T-helper 9 cell (primary cell): ENCODE measurements at regions not wholly inside any gene's neighbourhood (a gene's known extent, or its start where the extent isn't known, plus 50 kb on each side); places are given as distances from the start of the nearest gene placed in this dataset.
"Not testable (repeated sequence)": the region's sequence is repeated elsewhere in the genome, so short reads cannot be mapped to it uniquely, and the experiment has no call there.

ENCODE experiments used
- DNase-seq: peaks from one replicate; pipeline ENCODE4 v3.0.0-alpha.2; 2020

DNA sequence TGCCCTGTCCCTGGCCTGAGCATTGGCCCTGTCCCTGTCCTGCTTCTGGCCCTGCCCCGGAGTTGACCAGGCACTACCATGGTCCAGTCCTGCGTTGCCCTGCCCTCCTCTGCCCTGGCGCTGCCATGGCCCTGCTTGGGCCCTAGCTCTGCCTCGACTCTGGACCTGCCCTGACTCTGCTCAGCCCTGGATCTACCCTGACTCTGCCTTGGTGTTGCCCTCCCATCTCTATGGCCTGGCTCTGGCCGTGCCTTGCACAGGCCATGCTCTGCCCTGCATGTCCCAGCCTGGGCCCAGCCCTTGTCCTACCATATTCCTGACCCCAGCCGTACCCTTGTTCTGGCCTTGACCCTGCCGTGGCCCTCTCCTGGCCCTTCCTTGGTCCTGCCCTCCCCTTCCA, 235.7 kb downstream of the GOLGA6L6 start:
- DNase-seq, result not testable (repeated sequence)

DNA sequence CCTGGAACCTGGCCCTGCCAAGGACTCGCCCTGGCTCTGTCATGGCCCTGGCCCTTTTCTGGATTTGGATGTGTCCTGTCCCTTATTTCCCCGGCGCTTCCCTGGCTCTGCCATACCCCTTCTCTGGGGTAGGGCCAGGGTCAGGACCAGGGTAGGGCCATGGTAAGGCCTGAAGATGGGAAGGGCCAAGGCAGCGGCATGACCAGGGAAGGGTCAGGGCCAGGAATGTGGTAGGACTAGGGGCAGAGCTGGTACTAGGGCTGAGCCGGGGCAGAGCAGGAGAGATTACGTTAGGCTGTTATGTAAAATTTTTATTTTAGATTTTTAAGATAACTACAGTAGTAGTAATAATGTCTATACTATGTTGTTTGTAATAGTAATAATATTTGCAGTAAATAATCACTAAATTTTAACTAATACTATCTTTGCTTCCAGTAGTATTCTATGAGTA, 236.6 kb downstream of the GOLGA6L6 start:
- DNase-seq, result not testable (repeated sequence)

DNA sequence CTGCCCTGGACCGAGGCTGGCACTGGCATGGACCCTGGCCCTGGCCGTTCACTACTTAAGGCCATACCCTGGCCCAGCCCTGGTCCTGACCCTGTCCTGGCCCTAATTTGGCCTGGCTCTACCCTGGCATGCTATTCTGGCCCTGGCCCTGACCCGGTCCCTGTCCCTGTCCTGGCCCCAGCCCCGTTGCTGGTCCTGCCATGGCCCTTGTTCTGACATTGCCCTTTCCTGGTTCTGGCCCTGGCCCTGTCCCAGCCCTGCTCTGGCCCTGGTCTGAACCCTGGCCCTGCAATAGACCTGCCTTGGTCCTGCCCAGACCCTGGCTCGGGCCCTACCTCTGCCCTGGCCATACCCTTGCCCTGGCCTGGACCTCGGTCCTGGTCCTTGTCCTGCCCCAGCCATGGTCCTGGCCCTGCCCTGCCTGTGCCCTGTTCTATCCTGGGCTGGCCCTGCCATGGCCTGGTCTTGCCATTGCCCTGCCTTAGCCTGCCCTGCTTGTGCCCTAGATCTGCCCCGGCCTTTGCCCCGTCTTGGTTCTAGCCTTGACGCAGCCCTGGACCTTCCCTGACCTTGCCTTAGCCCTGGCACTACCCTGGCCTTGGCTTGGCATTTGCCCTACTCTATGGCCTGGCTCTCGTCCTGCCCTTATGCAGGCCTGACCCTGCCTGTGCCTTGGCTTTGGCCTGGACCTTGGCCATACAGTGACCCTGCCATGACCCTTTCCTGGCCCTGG, 237.2 kb downstream of the GOLGA6L6 start:
- not testable (repeated sequence) for DNase-seq

DNA sequence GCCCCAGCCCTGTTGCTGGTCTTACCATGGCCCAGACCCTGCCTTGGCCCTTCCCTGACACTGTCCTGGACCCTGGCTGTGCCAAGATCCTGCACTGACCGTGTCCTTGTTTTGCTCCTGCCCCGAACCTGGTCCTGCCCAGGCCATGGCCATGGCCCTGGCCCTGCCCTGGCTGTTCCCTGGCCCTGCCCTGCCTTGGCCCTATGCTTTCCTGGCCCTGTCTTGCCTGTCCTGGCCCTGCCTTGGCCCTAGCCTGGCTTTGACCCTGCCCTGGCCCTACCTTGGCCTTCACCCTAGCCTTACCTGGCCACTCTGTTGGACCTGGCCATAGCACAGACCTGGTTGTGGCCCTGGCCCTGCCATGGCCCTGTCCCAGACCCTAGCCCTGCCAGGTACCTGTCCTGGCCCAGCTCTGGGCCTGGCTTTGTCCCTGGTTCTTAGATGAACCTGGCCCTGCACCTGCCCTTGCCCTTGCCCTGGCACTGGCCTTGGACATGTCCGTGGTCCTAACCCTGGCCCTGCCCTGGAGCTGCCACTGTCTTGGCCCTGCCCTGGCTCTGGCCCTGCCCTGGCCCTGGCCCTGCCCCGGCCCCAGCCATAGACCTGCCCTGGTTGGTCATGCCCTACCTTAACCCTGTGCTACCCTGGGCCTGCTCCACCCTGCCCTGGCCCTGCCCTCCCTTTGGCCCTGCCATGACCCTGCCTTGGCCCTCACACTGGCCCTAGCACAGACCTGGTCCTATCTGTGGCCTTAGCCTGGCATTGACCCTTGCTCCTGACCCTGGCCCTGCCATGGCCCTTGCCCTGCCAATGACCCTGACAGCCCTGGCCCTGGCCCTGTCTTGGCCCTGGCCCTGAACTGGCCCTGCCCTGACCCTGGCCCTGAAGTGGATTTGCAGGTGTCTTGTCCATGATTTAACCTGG, 238.1 kb downstream of the GOLGA6L6 start:
- not testable (repeated sequence) for DNase-seq

DNA sequence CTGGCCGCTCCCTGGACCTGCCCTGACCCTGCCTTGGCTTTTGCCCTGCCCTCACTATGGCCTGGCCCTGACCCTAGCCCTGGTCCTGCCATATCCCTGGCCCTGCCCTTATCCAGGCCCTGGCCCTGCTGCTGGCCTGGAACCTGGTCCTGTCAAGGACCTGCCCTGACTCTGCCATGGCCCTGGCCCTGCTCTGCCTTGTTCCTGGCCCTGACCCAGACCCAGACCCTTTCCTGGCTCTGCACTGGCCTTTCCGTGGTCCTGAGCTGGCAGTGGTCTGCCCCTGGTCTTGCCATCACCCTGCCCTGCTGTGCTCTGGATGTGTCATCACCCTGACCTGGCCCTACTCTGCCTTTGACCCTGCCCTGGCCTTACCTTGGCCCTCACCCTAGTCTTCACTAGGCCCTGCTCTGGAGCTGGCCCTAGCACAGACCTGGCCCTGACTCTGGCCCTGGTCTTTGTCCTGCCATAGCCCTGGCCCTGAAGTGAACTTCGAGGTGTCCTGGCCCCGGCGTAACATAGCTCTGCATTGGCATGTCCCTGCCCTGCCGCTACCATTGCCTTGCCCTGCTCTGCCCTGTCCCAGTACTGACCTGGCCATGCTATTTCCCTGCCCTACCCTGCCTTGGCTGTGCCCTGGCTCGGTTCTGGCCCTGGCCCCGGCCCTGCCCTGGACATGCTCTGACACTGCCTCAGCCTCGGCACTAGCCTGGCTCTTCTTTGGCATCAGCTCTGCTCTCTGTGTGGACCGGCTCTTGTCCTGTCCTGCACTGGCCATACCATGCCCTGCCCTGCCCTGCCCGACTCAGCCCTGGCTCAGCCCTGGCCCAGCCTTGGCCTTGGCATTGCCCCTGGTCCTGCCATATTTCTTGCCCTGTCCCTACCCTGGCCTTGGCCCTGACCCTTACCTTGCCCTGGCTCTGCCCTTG, 239.2 kb downstream of the GOLGA6L6 start:
- not testable (repeated sequence) for DNase-seq

DNA sequence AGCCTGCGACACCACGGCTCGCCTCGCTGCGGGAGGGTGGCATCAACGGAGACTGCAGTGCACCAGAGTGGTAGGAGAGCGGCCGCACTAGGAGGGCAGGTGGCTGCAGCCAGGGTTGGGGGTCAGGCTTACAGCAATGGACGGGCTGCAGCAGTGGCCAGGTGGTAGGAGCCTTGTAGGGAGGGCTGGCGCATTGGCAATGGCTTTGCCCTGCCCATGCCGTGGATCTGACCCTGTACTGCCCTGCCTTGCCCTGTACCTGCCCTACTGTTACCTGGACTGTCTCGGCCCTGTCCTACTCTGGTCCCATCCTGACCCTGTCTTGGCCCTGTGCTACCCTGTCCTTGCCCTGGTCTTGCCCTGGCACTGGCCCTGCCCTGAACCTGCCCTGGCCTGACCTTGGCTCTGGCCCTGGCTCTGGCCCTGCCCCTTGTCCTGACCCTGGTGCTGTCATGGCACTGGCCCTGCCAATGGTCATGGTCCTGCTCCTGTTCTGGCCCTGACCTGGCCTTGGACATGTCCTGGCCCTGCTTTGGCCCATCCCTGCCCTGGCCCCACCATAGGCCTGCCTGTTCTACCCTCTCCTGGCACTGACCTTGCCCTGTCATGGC, 240.0 kb downstream of the GOLGA6L6 start:
- DNase-seq, result not testable (repeated sequence)

DNA sequence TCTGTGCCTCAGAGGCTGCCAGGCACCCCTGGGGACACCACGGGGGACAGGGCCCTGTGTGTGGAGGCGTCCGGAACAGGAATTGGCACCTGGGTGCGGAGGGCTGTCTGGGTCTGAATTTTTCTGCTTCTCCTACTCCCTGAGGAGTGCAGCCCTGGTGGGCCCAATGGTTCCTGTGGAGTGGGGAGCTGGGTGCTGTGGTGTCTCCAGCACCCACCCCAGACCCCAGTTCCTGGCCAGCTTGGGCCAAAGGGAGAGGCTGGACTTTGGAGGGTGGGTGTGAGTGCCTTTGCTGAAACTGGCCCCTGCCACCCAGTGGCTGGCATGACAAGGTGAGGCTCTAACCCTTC, 240.6 kb downstream of the GOLGA6L6 start:
- DNase-seq, result not testable (repeated sequence)

DNA sequence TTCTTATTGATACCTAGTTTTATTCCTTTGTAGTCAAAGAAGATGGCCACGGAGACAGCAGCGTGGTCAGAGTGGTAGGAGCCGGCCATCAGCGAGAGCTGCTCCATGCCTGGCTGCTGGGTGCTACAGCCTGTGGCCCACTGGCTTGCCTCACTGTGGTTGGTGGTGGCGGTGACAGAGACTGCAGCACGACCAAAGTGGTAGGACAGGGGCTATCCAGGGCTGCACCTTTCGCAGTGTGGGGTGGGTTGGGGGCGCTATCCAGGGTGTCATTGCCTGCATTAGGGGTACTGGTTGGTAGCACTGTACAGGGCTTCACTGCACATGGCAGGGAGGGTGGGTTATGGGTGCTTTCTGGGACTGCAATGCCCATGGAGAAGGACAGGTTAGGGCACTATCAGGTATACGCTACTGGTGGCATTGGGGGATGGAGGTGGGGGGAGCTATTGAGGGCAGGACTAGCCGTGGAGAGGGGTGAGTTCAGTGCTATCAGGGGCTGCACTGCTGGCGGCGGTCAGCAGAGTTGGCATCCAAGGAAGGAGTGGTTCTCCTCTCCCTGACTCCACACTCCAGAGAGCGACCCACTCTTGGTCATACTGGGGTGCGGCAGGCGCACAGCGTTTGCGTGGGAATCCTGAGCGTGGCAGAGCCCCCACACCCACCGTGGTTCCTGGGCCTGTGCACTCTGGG, 241.1 kb downstream of the GOLGA6L6 start:
- not testable (repeated sequence) for DNase-seq

DNA sequence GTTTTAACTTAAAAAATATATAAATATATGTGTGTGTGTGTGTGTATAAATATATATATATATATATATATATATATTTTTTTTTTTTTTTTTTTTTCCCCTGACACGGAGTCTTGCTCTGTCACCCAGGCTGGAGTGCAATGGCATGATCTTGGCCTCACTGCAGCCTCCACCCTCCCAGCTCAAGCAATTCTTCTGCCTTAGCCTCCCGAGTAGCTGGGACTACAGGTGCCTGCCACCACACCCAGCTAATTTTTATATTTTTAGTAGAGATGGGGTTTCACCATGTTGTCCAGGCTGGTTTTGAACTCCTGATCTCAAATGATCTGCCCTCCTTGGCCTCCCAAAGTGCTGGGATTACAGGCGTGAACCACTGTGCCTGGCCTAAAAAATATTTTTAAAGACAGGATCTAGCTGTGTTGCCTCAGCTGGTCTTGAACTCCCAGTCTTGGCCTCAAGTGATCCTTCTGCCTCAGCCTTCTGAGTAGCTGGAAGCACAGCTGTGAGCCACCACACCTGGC, 243.9 kb downstream of the GOLGA6L6 start:
- DNase-seq, result not testable (repeated sequence)

DNA sequence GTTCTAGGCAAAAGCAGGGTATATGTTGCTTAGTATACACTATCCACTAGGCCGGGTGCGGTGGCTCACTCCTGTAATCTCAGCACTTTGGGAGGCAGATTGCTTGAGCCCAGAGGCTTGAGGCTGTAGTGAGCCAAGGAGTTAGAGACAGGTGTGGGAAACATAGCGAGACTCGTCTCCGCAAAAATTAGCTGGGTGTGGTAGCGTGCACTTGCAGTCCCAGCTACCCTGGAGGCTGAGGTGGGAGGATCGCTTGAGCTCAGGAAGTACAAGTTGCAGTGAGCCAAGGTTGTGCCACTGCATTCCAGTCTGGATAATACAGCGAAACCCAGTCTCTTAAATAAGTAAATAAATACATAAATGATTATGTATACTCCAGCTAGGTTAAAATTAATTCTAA, 245.3 kb downstream of the GOLGA6L6 start:
- not testable (repeated sequence) for DNase-seq

DNA sequence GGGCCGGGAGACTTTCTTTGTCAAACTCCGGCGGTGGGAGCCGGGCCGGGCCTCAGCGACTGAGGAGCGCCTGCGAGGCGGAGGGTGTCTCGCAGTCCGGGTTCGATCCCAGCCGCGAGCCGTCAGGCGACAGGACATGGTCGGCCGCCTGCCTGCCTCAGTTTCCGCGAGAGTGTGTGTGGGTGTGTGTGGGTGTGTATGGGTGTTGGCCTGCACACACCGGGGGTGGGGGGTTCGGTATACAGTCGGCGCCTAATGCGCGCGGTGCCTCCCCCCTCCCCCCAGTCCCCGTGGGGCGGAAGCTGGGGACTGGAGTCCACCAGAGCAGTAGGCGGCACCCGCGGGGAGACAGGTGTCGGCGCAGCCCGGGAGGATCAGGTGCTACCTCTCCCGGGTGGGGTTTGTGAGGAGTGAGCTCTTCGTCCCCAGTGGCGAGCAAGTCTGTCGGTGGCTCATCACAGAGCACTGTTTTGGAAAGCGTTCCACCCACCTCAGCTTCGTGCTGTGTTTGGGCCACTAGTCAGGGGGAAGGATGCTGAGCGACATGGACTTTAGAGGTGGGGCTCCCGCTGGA, 246.3 kb downstream of the GOLGA6L6 start:
- no peak for DNase-seq

DNA sequence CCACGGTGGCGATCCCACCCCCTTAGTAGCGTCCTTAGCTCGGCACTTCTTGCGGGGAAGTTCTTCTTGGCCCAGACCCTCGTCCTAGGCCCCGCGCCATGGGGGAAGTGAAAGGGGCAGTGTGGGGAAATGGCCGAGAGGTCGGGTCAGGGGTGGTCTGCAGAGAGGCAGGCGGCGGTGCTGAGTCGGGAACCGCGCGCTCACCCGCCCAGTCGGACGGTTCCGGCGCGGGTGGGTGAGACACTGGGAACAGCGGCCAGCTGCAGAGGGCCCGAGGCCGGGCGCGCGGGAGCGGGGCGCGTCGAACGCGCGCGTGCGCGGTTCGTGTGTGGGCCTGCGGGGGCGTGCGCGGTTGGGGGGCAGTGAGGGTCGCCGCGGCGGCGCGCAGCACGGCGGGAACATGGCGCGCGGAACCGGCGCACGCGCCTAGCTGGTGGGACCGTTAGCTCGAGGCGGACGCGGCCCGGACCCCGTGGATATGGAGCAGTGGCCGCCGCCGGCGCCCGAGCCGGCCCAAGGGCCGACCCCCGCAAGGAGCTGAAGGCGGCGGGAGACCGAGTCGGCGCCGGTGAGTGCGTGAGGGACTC, 246.9 kb downstream of the GOLGA6L6 start:
- DNase-seq, result no peak

DNA sequence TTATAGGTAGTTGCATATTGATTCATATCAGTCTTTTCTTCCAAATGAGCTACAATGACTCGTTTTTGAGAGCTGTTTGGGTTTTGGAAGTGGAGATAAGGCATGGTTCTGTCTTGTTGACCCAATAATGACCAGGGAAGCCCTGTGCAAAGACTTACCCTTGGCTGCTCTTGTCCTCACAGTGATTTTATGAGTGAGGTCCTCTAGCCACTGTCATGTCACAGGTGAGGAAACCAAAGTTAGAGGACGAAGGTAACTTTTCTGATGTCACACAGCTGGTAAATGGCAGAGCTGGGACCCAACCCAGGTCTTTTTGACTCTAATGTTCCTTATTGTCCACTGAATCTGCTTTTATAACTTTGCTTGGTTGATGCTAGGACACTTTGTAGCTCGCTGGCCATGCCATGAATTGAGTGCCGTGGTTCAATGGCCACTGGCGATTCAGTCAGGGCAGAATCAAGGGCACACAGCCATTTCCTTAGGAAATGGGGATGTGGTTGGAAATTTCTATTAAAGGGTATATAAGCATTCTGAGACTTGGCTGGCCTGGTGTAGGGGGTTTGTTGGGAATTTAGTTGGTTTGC, 249.1 kb downstream of the GOLGA6L6 start:
- not testable (repeated sequence) for DNase-seq

DNA sequence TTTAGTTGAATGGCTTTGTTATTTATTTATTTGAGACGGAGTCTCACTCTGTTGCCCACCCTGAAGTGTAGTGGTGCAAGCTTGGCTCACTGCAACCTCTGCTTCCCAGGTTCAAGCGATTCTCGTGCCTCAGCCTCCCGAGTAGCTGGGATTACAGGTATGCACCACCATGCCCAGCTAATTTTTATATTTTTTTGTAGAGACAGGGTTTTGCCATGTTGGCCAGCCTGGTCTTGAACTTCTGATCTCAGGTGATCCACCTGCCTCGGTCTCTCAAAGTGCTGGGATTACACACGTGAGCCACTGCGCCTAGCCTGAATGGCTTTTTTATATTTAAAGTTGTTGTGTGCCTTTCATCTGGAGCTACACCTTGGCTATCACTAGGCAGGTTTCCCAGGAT, 250.0 kb downstream of the GOLGA6L6 start:
- not testable (repeated sequence) for DNase-seq

DNA sequence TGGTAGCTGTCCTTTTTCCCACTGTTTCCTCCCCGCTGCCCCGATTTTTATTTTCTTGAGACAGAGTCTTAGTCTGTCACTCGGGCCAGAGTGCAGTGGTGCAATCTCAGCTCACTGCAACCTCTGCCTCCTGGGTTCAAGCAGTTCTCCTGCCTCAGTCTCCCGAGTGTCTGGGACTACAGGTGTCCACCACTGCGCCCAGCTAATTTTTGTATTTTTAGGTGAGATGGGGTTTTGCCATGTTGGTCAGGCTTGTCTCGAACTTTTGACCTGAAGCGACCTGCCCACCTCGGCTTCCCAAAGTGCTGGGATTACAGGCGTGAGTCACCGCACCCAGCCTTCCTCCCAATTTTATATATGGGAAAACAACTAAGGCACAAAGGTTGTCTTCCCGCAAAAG, 251.0 kb downstream of the GOLGA6L6 start:
- not testable (repeated sequence) for DNase-seq

DNA sequence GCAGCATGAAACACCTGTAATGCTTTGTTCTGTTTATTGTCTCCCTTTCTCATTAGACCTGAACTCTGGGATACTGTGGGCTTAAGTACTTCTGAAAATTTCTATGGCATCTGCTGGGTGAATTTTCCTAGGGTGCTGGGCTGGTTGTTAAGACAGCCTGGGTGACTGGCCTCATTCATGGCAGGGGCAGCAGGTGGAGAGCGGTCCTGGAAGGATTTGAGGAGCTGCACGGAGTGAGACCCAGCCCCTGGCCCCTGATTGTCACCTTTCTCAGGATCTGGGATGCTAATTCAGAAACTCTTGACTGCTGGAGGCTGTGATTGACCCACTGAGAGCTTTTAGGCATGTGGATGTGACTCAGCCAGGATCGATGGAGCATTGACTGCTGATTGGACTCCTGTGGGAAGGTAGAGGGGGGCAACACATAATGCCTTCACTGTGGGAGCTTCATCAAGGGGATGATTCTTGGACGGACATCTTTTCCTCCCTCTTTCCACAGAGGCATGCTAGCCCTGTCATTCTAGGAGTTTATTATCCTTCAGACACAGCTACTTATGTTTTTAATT, 252.0 kb downstream of the GOLGA6L6 start:
- not testable (repeated sequence) for DNase-seq

DNA sequence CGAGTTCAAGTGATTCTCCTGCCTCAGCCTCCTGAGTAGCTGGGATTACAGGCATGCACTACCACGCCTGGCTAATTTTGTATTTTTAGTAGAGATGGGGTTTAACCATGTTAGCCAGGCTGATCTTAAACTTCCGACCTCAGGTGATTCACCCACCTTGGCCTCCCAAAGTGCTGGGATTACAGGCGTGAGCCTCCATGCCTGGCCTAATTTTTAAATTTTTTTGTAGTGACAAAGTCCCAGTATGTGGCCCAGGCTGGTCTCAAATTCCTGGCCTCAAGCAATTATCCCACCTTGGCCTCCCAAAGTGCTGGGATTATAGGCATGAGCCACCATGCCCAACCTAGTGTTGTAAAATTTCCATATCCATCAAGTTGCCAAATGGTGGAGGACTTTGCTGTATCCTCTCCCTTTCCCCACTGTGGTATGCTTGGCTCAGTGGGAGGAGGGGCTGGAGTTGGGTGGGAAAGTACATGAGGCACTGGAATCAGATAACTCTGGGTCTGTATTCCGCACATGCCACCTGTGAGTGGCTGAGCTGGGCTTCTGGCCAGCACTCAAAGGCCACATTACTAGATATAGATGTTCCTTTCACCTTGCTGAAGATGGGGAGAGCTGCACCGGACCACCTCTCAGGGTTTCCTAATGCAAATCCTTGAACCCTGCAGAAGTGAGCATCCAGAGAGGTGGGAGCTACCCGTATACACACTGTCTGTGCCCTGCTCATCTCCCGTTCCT, 252.6 kb downstream of the GOLGA6L6 start:
- not testable (repeated sequence) for DNase-seq

DNA sequence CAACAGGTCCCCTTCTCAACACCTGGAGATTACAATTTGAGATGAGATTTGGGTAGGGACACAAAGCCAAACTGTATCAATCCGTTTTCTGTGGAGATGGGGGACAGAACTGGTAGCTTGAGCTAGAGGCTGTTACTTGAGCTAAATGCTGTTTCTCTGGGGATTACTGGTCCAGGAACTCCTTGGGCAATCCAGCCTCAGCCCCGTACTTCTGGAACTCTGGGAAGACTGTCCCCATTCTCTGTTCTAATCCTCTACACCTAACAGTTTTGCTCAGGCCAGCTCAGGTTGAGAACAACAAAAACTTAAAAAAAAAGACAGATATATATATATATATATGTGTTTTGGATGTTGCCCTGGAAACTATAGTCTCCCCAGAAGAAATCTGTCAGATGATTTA, 255.0 kb downstream of the GOLGA6L6 start:
- not testable (repeated sequence) for DNase-seq
